ENCODE measurements at regions not wholly inside any gene's neighbourhood (a gene's known extent, or its start where the extent isn't known, plus 50 kb on each side); places are given as distances from the start of the nearest gene placed in this dataset.

DNA sequence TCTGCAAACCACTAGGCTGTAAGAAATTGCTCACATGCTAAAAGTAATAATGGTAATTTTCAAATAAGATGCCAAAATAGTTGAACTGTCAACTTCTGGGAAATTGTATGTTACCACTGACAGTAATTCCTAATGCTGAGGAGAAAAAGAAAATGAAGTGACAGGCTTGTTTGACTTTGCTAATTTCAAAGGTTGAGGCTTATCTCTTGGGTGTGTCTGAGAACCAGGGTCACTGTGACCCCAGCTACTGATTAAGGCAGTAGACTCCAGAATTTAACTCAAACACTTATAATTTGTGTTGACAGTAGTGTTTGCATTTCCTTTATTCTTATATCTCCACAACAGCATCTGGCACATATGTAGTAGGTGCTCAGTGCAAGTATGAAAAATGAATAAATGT lies 74.6 kb upstream of the PDZRN3 start:
- no peak overlapping the region for H3K27ac ChIP-seq
- no peak for TF ChIP-seq ZFX (IDR thresholded peaks at IDR 0.05)
- TF ChIP-seq, protein P1, sequence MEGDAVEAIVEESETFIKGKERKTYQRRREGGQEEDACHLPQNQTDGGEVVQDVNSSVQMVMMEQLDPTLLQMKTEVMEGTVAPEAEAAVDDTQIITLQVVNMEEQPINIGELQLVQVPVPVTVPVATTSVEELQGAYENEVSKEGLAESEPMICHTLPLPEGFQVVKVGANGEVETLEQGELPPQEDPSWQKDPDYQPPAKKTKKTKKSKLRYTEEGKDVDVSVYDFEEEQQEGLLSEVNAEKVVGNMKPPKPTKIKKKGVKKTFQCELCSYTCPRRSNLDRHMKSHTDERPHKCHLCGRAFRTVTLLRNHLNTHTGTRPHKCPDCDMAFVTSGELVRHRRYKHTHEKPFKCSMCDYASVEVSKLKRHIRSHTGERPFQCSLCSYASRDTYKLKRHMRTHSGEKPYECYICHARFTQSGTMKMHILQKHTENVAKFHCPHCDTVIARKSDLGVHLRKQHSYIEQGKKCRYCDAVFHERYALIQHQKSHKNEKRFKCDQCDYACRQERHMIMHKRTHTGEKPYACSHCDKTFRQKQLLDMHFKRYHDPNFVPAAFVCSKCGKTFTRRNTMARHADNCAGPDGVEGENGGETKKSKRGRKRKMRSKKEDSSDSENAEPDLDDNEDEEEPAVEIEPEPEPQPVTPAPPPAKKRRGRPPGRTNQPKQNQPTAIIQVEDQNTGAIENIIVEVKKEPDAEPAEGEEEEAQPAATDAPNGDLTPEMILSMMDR (conservative IDR thresholded peaks at IDR 0.05) = no peak

DNA sequence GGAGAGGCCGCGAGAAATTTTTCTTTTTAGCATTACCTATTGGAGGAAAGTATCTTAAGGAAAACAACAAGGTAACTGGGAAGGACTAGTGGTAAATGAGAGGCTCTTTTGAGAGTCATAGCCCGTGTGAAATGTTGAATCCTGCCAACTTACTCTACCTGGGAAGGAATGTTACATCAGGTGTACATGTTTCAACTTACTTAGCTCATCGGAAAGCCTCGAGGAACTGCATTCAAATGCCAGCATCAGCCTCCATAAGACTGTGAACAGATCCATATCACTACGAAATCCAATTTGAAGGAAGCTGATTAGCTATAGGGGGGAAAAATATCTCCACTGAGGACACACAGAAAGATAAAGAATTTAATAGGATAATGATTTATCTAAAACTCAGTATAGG lies 72.3 kb upstream of the PDZRN3 start:
- H3K27ac ChIP-seq = no peak overlapping the region
- no peak for TF ChIP-seq ZFX (IDR thresholded peaks at IDR 0.05)
- TF ChIP-seq, protein P1 (conservative IDR thresholded peaks at IDR 0.05) = no peak

DNA sequence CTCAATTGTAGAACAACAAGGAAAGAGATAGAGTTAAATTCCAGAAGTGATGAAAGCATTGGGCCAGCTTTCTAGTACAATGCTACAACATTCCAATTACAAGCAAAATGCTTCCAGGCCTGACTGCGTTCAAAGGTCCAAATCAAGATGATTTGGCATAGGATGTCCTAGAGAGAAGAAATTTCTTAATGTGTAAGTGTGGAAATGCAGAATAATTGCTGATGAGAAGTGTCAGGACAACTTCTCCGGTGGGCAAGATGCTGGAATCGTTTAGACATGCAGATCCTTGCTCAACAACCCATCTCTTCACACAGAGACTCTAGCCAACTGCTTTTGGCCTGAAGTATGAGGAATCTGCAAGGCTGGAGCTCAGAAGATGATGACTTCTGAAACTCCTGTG lies 71.1 kb upstream of the PDZRN3 start:
- TF ChIP-seq ZFX (IDR thresholded peaks at IDR 0.05) = no peak
- TF ChIP-seq, protein P1 (conservative IDR thresholded peaks at IDR 0.05) = no peak
- no peak overlapping the region for H3K27ac ChIP-seq

DNA sequence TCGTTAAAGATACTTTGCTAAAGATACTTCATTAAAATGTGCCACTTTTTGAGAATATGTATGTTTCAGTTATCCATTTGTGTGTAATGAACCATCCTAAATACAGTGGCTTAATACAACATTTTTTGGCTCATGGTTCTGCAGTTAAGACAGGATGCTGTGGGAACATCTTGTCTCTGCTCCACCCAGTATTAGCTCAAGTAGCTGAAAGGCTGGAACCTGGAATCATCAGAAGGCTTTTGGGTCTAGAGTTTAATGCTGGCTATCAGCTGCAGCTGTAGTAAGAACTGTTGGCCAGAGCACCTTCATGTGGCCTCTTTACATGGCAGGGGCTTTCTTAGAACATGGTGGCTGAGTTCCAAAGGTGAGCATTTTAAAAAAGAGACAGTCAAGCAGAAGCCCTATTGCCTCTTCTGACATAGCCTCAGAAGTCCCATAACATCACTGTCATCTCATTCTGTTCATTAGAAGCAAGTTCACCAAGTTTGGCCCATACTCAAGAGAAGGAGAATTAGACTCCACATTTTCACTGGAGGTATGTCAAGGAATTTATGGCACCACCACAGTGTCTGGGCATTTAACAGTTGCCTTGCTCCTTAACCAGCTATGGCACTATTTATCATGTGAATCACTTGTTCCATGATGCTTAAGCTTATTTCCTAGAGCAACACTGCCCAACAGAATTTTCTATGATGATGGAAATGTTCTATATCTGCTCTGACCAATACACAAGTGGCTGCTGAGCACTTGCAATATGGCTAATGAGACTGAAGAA lies 70.4 kb upstream of the PDZRN3 start:
- no peak for TF ChIP-seq ZFX (IDR thresholded peaks at IDR 0.05)
- TF ChIP-seq, protein P1 (conservative IDR thresholded peaks at IDR 0.05) = no peak
- H3K27ac ChIP-seq = no peak overlapping the region

DNA sequence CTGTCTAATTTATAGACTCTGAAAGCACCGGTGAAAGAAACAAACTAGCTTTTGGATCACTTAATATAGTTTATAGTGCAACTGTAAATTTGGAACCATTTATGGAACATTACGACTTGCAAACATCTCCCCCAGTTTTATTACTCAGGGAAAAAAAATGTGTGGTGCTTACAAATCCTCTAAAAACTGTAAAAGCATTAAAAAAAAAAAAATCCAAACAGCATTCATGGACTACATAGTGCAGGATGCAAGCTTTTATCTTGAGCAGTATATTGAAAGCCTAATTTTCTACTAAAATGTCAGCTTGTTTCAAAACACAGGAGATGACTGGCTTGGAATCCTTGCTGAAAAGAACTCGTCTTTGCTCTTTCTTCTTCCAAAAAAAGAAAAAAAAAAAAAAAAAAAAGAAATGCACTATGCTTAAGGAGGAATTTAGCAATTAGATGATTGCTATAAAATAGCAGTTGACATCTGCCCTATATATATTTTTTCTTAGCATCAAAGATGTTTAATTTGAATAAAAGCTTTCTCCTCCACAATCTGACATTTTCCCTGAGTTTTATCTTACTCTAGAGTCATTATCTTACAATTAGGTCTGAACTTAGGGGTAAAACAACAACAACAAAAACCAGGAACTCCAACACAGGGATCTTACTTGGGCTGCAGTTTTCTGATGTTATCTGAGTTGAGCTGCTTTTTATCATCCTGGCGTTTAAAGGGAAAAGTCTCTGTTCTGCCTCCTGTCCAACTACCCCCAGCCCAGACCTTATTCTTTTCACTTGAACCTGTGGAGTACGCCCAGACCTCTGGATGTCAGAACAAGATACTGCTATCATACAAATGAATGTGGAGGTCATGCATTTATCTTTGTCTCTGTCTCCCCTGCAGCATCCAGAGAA lies 62.6 kb upstream of the PDZRN3 start:
- H3K27ac ChIP-seq = no peak overlapping the region
- no peak for TF ChIP-seq ZFX (IDR thresholded peaks at IDR 0.05)
- TF ChIP-seq, protein P1 (conservative IDR thresholded peaks at IDR 0.05) = no peak

DNA sequence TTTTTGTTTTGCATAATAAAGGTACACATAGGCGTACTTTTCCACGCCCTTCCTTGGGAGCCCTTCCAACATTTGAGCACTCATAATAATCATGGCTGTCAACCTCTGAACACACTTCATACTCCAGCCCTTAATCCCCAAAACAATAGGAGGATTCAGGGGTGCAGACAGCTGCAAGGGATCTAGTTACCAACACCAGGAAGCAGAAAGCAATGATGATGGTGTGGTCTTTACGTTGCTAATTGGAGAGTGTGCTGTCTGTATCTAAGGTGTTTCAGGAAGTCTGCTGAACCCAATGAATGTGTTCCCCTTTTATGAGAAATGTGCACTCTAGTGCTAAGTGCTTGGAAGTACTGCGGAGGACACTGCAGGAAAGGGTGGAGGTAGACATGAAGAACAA lies 60.3 kb upstream of the PDZRN3 start:
- TF ChIP-seq, protein P1 (conservative IDR thresholded peaks at IDR 0.05) = no peak
- TF ChIP-seq ZFX (IDR thresholded peaks at IDR 0.05) = no peak
- H3K27ac ChIP-seq = no peak overlapping the region

DNA sequence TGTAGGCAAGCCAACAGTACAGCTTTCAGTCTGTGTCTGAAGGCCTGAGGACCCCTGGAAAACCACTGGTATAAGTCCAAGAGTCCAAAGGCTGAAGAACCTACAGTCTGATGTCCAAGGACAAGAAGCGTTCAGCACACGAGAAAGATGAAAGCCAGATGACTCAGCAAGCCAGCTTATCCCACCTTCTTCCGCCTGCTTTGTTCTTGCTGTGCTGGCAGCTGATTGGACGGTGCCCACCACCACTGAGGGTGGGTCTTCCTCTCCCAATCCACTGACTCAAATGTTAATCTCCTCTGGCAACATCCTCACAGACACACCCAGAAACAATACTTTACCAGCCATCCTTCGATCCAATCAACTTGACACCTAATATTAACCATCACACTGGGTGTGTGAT lies 59.0 kb upstream of the PDZRN3 start:
- TF ChIP-seq, protein P1 (conservative IDR thresholded peaks at IDR 0.05) = no peak
- TF ChIP-seq ZFX (IDR thresholded peaks at IDR 0.05) = no peak
- H3K27ac ChIP-seq = no peak overlapping the region

Data from C4-2B (cell line).